Hypothalamus (tissue), 51 donors: ENCODE measurements at regions not wholly inside any gene's neighbourhood (a gene's known extent, or its start where the extent isn't known, plus 50 kb on each side); places are given as distances from the start of the nearest gene placed in this dataset.

ENCODE experiments used
- DNase-seq, 51 donors: peaks; one replicate each; lab custom pipeline; 2025; lab: John Stamatoyannopoulos, UW

DNA sequence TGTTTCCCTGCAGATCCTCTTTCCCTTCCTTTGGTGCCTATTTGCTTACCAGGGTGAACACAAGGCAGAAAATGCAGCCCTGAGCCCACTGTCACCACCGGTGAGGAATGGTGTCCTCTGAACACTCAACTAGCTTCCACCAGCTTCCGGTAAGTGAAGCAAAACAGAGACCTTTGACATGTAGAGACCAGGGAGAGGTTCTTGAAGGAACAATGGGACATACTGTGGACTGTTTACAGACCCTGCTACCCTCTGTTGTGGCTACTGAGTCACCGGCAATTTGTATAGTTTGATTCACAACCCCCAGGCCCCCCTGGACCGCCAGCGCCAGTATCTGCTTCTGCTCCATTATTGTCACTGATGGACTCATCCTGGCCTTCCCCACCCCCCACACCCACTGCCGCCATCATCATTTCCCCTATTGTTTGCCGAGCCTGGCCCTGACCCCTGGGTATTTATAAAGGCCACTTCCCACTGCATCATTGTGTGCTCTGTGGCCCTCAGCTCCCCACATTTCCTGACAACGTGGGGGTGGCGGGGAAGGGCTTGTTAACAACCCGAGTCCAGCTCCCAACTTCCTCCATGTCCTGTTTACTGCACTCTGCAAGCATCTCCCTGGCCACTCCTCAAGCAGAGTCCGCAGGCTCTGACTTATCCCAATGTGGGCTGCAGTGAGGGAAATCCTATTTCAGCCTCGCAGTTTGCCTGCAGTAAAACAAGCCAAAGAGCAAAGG, 252.9 kb downstream of the ETS1 start:
- DNase-seq, result no peak

DNA sequence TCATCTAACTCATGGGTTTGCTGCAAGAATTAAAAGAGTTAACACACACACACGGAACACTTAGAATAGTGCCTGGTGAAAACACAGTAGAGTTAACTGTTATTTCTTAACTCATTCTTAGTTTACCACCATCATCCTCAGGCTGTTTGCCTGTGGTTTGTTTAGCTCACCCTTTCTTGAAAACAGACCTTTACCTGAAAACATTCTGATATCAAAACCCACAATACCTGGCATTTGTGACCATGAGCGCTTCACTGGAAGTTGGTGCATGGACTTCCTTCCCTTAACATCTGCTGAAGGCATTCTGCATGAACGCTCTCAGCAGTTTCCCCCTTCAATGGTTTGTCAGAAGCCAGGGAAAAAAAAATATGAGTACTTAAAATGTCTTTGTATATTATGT, 256.0 kb downstream of the ETS1 start:
- DNase-seq, result no peak

DNA sequence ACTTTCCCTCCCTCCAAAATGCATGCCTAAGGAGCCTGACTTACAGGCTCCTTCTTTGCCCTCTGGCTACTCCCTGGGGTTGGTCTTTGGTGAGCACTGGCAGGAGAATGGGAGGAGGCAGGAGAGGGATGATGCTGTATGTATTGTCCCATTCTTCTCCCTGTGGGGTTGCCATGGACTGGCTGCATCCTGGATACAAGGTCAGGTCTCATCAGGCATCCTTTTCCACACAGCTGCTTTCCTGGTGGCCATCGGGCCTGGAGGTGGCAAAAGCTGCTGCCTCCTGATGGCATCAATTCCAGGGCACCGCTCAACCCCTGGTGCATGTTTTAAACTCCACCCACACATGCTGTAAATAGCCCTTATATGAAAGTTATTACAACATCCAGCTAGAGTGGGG, 257.2 kb downstream of the ETS1 start:
- DNase-seq, result no peak

DNA sequence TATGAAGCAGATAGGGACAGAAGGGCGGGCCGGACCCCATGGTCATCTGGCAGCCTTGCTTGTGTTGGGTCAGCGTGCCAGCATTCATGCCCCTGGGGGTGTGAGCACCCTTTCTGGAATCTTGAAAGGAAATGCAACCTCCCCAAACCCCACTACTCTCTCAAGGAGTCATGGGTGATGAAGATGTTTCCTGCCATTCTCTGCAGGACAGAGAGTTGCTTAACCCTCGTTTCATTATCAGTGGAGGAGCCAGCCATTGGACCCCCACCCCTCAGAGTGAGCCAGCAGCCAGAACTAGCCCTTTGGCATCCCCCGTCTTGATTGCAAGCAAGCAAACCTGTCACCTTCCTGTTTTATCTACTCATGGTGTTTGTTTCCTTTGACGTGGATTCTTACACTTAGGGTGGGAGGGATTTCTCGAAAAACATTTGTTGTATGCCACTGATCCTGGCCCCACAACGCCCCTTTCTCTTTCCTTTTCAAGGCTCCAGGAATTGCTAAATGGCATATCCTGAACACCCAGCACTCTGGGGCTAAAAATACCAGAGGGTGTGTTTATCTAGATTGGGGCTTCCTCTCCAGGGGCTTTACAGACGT, 258.3 kb downstream of the ETS1 start:
- DNase-seq, result no peak

DNA sequence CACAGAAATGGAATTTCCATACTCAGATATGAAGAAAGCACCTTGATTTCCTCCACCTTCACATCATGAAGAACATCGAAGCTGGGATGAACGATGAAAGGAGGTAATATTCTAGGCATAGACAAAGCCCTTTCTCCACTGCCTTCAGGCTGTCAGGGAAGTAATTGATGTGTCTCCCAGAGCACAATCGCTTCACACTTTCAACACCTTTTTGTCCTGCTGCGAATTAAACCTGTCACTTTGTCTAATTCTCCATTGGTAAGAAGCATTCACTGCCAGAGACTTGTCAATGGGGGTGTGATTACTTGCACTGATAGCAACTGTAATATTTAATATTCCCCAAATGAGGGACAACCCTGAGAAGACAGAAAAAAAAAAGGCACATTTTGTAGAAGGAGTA, 260.1 kb downstream of the ETS1 start:
- DNase-seq, result no peak

DNA sequence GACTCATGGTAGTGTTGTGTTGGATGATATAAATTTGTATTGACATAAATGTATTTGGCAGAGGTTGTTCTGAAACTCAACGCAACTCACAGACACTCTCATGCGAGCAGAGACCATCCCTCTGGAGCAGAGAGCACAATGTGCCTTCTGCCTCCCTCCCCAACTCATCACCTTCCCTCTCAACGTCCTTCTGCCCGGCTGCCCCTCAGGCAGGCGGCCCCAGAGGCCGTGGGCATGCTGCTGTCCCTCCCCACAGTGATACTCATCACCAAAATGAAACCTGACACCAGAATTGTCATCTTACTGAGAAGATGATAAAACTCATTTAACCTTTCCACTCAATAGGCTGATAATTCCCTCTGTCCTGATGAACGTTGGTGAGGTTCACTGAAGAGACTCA, 260.6 kb downstream of the ETS1 start:
- DNase-seq, result no peak

DNA sequence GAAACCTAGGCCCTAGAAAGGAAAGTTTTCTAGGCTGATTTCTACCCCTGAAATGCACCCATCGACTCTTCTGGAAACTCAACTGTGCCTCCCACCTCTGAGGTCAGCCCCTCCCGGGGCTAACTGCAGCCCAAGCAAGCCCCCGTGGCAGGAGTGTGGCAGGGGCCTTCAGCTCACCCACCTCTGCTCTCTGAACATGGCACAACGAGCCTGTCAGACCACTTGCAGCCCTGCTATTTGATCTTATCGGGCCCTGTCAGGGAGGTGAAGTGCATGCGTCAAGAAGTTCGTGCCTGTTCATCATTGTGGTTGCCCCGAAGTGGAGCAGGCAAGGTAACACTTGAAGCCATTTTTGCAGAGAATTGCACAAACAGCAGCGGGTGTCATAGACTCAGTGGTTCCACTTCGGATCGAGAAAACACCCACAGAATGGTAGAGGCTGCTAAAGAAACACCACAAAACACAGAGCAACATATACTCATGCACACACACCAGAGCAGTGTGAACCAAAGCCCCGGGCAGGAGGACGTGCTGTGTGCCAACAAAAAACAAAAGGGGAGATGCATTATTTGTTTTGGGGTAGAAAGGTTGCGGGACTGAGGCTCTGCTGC, 262.7 kb downstream of the ETS1 start:
- no peak for DNase-seq

DNA sequence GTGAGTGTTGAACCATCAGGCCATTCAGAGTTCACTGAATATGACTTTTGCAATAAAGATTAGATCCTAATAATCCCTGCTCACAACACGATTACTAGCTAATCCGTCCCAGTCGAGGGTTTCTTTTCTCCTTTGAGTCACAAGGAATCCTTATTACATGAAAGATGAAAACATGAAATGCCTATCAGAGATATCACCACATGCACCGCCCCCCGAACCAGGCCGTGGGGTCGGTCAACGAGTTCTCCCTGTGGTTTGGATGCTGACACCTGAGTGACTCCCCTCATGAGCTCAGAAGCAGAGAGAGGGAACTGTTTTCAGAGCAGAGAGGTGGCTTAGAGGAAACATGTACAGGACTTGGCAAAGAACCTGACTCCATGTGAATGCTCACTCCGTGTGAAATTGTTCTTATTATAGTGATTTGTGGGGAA, 263.3 kb downstream of the ETS1 start:
- no peak for DNase-seq

DNA sequence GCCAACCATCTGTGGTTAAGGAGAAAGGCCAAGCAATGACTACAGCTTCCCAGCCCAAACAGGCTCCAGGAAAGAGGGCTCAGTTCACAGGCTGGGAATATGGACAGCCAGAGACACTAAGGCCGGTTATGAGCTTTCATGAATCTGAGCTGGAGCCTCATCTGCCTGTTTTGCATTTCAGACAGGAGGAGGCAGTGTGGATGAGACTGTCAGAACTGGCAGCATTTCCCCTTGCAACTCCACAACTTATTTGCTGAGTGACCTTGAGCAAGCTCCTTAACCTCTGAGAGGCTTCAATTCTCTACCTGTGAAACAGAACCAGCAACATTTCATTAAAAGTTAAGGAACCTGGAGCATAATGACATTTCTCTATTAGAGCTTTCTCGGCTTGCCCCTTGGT, 264.0 kb downstream of the ETS1 start:
- no peak for DNase-seq

DNA sequence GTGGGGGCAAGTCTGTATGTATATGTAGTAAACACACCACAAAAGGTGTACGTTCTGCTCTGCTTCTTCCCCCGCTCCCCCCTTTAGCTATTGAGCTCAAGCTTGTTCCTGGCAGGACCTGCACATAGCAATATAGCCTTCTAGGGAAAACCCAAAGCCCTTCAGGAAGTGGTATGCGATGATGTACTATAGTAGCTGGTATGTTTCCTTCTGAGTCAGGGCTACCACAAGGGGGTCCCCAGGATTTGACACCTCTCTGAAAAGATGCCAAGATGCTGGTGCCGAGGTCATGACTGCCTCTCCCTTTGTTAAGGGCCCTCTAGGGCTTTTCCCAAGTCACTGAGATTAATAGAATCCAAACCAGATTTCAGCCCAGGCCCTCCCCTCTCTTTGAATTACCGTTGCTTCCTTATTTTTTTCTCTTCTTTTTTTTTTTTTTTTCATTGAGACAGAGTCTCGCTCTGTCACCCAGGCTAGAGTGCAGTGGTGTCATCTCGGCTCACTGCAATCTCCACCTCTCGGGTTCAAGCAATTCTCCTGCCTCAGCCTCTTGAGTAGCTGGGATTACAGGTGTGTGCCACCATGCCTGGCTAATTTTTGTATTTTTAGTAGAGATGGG, 268.4 kb downstream of the ETS1 start:
- no peak for DNase-seq

DNA sequence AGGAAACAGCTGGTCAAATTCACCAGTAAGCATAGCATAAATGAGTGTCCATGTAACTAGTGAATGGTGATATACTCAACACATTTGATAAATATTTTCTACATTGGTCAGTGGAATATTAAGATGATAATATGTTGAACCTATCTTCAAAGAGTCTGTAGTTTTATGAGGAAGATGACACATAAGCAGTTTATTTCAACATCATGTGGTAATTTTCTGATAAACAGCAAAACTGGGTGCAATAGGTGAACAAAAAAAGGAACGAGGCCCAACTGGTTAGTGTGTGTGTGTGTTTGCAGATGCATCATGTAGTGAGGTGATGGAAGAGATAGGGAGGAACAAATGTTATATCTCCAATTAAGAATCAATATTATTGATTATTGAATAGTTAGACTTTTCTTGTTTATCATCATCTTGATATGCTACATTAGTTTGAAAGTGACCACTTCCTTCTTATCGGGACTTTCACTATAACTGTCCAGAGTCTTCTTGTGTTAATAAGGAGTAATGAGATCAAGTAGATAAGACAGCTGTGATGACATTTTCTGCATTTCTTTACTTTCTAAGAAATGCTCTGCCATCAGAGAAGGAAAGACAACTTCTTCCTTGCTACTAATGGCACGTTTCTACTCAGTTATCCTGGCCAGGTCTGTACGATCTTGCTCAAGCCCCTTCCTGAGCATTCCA, 270.7 kb downstream of the ETS1 start:
- no peak for DNase-seq

DNA sequence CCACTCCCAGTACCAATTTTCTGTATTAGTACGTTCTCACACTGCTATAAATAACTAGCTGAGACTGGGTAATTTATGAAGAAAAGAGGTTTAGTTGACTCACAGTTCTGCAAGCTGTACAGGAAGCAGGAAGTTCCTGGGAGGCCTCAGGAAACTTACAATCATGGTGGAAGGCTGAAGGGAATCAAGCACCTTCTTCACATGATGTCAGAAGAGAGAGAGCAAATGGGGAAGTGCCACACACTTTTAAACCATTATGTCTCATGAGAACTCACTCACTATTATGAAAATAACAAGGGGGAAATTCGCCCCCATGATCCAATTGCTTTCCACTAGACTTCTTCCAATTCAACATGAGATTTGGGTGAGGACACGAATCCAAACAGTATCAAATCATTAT, 271.4 kb downstream of the ETS1 start:
- DNase-seq, result no peak

DNA sequence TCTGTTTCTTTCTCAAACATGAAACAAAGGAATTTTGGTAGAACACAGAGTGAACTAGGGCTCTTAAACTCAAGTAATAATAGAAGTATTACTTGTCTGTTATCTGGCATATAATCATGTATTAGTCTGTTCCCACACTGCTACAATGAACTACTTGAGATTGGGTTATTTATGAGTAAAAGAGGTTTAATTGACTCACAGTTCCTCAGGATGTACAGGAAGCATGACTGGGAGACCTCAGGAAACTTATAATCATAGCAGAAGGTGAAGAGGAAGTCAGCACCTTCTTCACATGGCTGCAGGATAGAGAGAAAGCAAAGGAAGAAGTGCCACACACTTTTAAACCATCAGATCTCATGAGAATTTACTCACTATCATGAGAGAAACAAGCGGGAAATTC, 273.4 kb downstream of the ETS1 start:
- DNase-seq, result no peak

DNA sequence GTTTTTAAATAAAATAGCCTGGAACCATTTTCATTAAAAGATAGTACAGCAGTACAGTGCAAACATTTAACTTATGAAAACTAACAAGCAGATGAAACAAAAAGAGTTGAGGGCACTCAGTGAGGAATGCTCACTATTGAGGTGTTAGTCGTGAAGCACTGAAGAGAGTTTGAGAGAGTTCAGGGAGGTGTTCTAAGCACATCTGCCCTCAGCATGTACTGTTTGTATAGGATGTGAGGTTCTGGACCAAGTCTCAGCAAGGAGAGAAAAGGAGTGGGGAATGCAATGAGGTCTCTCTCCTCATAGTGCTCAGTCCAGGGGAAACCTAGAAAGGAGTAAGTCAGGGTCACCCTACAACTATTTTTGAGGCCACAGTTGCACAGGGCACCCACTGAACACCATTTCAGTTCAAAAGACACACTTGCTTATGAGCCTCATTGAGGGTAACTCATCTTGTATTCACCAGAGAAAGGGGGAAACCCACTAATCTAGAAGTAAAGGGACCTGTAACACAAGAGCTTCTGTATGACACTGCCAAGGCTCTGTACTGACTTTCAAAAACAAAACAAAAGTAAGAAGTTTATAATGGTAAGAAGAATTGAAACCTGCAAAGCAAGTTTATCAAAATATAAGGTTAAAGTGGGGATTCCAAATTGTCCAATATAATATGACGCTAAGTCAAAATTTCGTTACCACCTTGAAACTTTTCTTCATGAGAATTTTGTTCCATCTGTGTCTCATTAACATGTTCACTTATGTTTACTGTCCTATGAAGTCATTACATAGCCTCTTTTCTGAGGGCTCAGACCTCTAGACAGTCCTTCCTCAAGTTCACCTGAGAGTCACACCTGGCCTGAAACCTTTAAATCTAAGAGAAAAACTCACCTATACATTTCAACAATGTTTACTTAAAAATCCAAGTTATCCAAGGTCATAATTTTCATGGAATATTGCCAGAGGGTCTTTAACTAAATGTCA, 275.3 kb downstream of the ETS1 start:
- no peak for DNase-seq

DNA sequence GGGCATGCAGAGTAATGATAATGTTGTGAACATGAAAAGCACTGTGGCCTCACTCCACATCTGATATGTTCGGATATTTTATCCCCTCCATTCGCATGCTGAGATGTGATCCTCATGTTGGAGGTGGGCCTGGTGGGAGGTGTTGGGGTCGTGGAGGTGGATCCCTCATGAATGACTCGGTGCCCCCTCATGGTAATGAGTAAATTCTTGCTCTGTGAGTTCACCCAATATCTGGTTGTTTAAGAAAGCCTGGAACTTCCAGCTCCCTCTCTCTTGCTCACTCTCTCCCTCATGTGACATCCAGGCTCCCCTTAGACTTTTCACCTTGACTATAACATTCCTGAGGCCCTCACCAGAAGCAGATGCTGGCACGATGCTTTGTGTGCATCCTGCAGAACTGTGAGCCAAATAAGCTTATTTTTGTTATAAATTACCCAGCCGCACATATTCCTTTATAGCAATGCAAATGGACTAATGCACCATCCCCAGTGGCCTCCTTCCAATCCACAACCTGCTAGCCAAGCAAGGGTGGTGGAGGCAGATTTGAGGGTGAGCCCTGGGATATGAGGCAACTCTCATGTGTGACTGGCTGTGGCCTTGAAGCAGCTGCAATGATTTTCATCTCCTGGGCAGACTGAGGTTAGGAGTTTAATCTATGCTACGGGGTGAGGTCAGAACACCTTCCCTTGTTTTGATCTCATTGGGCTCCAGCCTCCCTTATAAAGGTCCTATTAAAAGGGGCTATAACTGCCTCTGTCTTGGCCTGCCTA, 276.5 kb downstream of the ETS1 start:
- DNase-seq, result no peak

DNA sequence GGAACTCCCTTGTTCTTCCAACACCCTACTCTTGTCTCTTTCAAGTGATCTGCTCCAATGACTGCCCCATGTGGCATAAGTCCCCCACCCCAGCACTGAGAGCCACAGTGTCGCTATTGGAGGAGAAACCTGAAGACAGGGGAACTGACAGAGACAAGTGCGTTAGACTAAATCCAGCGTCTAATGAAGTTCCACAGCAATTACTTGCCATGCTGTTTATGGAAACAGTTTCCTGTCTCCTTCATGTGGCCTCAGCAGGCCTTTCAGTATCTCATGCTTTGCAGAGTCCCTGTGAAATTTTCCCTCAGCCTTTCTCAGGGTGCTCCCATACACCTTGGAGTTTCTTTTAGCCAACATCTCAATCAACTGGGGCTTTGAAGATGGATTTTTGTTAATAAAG, 277.4 kb downstream of the ETS1 start:
- no peak for DNase-seq

DNA sequence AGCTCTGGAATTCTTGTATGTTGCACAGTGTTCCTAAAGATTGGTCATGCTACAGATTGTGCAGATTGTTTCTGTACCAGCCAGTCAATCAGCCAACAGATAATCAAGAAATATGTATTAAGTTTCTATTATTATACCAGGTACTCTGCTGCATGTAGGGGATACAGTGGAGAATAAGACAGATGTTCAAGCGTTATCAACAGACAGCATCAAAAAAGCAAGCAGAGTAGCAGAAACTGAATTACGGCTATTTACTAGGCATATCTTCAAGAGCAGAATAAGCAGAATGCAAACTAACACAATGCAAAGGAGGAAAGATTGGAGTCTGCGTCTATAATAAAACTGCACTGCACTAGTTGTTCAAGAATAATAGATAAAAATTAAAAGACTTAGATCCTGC, 278.6 kb downstream of the ETS1 start:
- DNase-seq, result no peak

DNA sequence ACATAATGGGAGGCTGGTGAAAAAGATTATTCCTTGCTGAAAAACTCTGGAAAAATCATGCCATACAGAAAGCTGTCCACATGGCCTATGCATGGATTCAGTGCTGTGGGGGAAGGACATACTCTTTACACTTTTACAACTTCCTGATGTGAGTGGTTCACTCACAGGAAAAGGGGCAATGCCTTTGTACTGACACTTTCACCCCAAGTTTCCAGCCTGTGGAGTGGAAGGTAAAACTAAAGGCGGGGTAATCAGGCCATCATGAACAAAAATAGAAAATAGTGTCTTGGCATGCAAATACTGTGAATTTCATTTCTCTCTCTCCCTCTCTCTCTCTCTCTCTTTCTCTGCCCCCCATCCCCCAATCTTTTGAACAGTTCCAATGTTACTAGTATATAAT, 281.8 kb downstream of the ETS1 start:
- no peak for DNase-seq
